Upper lobe of left lung (tissue), 4 donors: ENCODE measurements at regions not wholly inside any gene's neighbourhood (a gene's known extent, or its start where the extent isn't known, plus 50 kb on each side); places are given as distances from the start of the nearest gene placed in this dataset.

Source experiments
- POLR2A ChIP-seq, 4 donors: fragments of 450-650 bp; IDR thresholded peaks; one replicate each; pipeline ENCODE4 v1.5.1; 2016 to 2017; ENCODE audit warnings: antibody characterized with exemption in 4 of 4, mild to moderate bottlenecking in 2 of 4
- TF ChIP-seq, protein P1 (sequence below), 6 experiments: fragments of 450-650 bp in 4 of 6; fragments of 200-600 bp in 2 of 6; sonication (generic) in 2 of 6; IDR thresholded peaks; one replicate each; pipeline ENCODE4 v1.5.1; 2016 to 2019; ENCODE audit warnings: antibody characterized with exemption in 6 of 6

DNA sequence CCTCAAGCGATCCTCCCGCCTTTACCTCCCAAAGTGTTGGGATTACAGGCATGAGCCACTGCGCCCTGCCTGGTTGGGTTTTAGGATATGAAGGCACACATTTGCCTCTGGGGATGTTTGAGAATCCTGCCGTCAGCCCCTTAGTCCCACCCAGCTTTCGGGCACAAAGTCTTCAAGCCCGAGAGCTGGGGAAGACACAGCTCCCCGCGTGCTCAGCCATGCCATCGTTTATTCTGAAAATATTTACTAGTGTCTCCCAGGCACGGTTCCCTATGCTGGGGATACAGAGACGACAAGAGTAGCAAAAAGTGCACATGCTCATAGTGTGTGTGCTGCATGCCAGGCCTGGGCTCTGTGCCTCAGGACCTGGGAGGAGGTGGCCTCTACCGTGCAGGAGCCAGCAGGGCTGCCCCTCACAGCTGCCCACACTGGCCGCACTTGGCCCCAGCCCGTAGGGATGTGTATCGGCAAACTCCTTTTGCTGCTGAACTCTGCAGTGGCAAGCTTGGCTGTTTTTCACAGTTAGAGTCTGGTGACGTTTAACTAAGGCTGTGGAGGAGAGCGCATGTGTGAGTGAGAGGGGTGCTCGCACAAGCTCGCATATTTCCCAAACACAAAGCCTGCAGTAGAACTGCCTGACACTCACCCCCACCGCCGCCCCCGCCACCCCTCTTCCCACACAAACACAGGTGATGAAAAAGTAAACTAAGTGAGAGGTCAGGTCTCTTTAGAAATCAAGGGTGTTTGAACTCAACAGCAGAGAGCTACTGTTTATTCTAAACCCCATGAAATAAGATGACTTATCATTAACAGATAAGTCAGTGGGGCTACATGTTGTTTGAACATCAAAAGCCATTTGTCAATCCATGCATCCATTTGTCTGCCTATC lies 266.4 kb downstream of the MRTFB start:
- TF ChIP-seq, protein P1, sequence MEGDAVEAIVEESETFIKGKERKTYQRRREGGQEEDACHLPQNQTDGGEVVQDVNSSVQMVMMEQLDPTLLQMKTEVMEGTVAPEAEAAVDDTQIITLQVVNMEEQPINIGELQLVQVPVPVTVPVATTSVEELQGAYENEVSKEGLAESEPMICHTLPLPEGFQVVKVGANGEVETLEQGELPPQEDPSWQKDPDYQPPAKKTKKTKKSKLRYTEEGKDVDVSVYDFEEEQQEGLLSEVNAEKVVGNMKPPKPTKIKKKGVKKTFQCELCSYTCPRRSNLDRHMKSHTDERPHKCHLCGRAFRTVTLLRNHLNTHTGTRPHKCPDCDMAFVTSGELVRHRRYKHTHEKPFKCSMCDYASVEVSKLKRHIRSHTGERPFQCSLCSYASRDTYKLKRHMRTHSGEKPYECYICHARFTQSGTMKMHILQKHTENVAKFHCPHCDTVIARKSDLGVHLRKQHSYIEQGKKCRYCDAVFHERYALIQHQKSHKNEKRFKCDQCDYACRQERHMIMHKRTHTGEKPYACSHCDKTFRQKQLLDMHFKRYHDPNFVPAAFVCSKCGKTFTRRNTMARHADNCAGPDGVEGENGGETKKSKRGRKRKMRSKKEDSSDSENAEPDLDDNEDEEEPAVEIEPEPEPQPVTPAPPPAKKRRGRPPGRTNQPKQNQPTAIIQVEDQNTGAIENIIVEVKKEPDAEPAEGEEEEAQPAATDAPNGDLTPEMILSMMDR (IDR thresholded peaks at IDR 0.05) = no peak
- TF ChIP-seq POLR2A (IDR thresholded peaks at IDR 0.05) = no peak
